Stimulated activated CD8-positive, alpha-beta memory T cell treated with anti-CD3 and anti-CD28 coated beads, Interleukin-2, amount 100 ng/mL, for 48 hours (primary cell): ENCODE measurements at regions not wholly inside any gene's neighbourhood (a gene's known extent, or its start where the extent isn't known, plus 50 kb on each side); places are given as distances from the start of the nearest gene placed in this dataset.
"Not testable (repeated sequence)": the region's sequence is repeated elsewhere in the genome, so short reads cannot be mapped to it uniquely, and the experiment has no call there.

Experiments
- DNase-seq, 2 donors: peaks; one replicate each; pipeline ENCODE4 v3.0.0-alpha.2; 2020; ENCODE audit warnings: low read depth in 2 of 2

DNA sequence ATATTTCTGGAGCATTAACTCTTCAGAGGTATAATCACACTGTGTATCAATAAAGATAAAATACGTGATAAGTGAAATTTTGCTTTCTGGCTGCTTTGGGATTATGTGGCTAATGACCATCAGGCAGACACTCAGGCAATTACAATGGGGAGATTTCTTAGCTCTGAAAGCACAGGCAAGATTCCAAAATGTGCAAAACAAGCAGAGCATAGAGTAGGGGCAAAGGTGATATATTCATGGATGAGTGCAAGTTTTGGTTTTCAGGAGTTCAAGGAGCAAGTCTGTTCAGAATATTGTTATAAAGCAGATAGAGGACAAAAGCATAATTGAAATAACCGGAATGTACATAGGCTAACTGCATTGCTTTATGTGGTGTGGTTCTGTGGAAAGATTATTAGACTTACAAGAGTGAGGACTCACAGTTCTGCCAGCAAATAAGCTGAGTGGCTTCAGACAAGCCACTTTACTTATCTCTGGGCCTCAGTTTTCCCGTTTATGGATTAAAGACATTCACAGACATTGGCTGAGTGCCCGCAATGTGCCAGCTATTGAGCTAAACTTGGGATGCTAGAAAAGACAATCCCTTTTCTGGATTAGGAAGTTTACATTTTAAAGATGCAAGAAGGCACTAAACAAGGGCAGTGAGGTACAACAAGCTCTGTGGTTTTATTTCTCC is 945.6 kb upstream of the ARRDC3 start:
- DNase-seq: no peak

DNA sequence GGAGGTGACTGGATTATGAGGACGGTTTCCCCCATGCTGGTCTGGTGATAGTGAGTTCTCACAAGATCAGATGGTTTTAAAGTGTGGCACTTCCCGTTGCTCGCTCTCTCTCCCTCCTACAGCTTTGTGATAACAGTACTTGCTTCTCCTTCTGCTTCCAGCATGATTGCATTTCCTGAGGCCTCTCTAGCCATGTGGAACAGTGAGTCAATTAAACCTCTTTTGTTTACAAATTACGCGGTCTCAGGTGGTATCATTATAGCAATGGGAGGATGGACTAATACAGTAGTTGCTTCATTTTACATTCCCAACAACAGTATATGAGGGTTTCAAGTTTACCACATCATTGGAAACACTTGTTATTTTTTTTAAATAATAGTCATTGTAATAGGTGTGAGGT is 937.3 kb upstream of the ARRDC3 start:
- no peak for DNase-seq

DNA sequence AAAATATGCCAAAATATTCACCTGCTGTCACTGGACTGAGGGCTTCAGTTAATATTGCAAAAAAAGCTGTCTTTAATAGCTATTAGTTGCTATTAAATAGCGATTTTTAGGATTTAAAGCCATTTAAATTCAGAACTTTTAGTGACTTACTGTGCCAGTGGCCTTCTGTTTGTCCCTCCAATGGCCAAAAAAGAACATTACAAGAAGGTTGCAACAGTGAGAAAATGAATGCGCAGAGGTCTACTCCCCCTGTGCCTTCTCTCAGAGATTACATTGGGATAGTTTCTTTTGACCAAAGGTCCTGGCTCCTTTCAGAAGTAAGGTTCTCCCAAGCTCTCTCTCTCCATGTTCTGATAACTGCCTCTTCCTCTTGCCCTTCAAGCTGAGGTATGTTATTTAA is 930.3 kb upstream of the ARRDC3 start:
- DNase-seq: no peak

DNA sequence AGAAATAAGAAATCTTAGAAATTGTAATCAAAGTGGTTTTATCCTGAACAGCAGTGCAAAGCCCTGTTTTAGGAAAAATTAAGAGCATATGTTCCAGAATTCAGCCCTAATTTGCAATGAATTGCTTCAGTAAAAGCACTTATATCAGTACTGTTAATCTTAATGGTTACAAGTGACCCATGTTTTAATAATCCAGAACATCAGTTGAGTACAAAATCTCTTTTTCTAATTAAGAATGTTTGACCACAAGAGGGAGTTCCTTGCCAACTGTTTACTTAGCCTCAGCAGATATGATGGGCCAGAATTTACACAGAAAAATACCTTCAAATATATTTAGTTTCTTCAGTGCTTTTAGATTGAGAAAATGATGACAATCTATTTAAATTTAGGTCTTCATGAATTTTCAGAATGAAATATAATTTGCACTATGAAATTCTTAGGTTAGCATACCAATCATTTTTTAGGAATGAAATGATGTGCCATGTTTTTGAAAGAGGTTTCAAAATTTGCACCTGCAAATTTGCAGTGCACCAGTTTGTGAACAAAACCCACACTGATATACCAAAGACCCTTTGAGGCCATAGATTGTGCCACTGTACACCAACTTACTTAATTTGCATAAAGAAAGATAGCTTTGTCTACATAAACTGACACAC is 926.3 kb upstream of the ARRDC3 start:
- DNase-seq: no peak

DNA sequence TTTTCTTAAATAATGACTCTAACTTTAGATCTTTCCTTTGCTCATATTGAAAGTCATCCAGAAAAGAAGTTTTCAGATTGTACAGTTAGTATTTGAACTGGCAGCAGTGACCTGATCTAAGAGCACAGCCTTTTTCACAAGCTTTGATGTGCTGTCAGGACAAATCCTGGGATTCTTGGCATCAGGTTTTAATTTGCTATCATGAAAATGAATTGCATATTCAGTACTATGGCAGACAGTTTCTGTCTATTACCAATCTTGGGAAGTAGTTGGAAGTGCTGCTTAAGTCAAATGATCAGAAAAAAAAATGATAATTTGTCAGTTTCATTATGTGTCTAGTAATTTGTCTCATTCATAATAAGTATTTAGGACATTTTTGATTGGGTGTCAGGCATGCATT is 925.6 kb upstream of the ARRDC3 start:
- DNase-seq: no peak

DNA sequence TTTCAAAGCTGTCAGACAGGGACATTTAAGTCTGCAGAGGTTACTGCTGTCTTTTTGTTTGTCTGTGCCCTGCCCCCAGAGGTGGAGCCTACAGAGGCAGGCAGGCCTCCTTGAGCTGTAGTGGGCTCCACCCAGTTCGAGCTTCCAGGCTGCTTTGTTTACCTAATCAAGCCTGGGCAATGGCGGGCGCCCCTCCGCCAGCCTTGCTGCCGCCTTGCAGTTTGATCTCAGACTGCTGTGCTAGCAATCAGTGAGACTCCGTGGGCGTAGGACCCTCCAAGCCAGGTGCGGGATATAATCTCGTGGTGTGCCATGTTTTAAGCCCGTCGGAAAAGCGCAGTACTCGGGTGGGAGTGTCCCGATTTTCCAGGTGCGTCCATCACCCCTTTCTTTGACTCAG is 919.2 kb upstream of the ARRDC3 start:
- DNase-seq: not testable (repeated sequence)

DNA sequence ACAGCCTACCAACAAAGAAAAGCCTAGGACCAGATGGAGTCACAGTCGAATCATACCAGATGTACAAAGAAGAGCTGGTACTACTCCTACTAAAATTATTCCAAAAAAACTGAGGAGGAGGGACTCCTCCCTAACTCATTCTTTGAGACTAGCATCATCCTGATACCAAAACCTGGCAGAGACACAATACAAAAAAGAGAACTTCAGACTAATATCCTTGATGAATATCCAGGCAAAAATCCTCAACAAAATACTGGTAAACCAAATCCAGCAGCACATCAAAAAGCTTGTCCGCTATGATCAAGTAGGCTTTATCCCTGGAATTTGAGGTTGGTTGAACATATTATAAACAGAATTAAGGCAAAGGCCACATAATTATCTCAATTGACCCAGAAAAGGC is 900.4 kb upstream of the ARRDC3 start:
- no peak for DNase-seq

DNA sequence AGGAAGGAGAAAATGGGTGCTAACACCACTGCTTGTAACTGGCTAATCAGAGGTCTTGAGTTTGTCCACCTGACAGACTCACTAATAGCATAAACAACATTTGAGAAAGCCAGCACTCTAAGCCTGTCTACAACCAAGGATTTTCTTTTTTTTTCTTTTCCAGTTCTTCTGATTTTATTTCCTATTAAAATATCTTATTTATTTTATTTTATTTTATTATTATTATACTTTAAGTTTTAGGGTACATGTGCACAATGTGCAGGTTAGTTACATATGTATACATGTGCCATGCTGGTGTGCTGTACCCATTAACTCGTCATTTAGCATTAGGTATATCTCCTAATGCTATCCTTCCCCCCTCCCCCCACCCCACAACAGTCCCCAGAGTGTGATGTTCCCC is 888.6 kb upstream of the ARRDC3 start:
- DNase-seq: not testable (repeated sequence)

DNA sequence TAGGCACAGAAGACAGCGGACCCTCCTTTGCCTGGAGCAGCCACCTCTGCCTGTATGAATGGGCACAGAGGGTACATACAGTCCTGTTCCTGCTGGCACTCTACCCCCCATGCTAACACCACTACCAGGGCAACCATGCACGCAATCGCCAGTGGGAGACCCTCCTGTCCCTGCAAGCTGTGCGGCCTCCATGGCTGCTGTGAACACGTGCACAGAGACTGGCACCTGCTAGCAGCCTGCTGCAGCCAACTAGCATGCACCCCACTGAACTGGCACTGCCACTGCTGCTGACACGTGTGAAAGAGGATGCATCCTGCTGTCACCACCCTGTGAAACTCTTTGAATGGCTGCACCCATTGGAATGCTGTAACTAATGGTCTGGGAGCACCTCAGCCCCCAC is 885.2 kb upstream of the ARRDC3 start:
- DNase-seq: no peak

DNA sequence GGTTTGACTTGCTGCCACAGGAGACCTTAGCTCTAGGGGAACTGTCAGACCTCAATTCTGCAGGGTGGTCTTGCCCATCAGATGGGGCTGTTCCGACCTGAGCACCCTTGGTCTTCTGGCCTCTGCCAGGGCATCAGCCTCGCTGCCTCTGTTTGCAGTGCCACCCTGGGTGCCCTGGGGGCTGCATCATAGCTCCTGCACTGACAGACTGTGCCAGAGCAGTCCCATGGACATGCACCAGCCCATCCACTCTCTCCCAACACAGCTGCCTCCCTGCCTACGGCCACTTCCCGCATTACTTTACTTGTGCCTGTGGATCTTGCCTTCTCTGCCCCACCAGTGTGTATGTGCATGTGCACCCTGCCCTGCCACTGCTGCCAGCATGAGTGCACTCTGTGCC is 884.7 kb upstream of the ARRDC3 start:
- DNase-seq: no peak

DNA sequence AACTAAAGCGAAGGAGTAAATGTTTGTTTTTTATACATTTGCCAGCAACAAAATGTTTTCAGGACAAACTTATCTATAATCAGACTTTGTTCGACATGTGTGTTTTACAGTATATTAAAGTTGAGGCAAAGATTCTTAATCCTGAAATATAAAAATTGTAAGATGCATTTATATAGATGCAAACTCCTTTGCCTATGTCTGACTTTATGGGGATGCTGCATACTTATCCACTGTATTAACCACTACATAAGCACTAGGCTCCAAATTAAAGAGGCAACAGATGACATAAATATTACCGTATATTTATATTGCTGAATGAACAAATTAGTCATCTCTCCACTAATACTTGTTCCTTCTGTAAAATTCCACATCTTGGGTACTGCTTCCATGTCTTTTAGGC is 882.7 kb upstream of the ARRDC3 start:
- DNase-seq: no peak

DNA sequence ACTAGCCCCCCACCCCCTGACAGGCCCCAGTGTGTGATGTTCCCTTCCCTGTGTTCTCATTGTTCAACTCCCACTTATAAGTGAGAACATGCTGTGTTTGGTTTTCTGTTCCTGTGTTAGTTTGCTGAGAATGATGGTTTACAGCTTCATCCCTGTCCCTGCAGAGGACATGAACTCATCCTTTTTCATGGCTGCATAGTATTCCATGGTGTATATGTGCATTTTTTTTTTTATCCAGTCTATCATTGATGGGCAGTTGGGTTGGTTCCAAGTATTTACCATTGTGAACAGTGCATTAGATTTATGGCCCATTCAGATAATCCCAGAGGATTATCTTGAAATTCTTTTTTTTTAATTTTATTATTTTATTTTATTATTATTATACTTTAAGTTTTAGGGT is 872.5 kb upstream of the ARRDC3 start:
- DNase-seq: not testable (repeated sequence)

DNA sequence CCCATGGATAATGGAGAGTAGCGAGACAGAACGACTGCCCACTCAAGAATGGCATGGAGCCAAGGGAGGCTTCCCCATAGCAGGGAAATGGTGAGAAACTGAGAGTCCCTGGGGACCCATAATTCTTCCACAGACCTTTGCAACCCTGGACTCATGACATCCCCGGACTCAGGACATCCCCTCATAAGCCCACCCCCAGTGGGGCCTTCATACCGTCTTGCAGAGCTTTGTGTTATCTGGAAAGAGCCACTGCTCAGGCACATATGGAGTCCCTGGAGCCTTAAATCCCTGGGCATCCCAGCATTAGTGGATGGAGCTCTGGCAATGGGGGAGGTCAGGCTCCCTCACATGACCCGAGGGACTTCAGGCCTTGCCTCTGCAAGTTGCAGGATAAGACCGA is 865.4 kb upstream of the ARRDC3 start:
- DNase-seq: no peak

DNA sequence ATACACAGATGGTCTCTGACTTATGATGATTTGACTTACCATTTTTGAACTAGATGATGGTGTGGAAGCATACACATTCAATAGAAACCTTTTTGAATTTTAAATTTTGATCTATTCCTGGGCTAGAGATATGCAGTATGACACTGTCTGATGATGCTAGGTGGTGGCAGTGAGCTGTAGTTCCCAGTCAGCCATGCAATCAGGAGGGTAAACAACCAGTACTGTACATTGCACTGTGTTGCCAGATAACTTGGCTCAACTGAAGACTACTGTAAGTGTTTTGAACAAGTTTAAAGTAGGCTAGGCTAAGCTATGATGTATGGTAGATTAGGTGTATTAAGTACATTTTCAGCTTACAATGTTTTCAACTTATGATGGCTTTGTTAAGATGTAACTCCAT is 859.1 kb upstream of the ARRDC3 start:
- no peak for DNase-seq

DNA sequence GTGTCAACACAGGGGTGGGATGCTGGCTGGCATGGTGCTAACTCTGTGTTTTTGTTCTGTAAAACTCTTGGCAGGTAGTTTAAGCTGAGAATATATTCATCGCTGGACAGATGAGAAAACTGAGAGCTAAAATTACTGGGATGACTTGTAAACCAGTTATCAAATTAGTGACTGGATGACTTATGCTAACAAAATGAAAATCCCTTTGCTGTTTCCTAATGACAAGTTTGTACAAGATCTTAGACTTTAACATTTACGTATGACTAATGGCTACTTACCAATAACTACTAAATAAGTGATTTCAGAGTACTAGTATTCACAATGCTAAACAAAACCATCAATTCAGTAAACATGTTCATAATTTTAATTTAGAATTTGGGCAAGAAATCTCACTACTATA is 854.8 kb upstream of the ARRDC3 start:
- no peak for DNase-seq

DNA sequence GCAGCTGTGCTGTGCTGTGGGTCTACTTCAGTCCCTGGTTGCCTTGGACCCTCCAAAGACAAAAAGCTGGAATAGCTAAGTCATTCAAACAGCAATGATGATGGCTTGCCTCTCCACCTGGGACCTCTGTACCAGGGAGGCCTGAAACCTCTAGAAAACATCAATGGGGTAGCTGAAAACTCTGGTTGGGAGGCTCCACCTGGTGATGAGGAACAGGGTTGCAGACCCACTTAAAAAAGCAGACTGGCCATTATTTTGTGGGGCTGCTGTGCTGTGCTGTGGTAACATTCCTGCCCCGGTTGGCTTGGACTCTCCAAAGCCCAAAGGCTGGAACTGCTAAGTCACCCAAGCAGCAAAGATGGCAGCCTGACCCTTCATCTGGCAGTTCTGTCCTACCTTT is 839.3 kb upstream of the ARRDC3 start:
- DNase-seq: no peak

DNA sequence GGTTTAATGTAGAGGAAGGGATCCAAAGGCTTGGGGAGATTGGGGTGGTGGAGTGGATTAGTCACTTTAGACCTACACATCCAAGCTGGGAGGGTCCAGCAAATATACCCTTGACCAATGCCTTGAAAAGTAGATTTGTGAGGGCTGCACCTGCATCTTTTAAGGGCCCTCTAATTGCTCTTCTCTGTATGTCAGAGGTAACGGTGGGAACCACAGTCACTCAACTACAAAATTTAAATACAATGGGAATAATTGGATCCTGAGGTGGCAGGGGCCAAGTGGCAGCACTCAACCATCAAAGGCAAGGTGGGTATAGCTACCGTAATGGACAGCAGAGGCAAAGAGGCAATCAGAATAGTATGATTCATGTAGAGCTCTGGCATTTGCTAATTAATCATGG is 833.7 kb upstream of the ARRDC3 start:
- DNase-seq: not testable (repeated sequence)

DNA sequence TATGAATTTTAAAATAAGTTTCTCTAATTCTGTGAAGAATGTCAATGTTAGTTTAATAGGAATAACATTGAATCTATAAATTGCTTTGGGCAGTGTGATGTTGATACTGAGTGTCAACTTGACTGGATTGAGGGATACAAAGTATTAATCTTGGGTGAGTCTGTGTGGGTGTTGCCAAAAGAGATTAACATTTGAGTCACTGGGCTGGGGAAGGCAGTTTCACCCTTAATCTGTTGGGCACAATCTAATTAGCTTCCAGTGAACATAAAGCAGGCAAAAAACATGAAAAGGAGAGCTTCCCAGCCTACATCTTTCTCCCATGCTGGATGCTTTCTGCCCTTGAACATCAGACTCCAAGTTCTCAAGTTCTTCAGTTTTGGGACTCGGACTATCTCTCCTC is 832.0 kb upstream of the ARRDC3 start:
- DNase-seq: no peak

DNA sequence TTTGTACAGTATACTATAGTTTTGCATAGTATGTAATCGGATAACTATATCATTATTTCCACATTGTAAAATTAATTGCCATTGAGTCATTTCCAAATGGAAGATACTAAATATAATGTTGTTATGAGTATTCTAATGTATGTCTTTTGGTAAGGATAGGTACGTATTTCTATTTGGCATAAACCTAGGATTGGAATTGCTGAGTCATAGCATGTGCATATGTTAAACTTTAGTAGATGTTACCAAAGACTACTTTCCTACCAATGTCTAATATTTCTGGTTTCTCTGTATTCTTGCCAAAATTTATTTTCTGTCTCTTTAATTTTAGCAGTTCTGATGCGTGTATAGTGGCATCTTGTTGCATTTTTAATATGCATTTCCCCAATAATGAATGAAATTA is 825.1 kb upstream of the ARRDC3 start:
- DNase-seq: no peak

DNA sequence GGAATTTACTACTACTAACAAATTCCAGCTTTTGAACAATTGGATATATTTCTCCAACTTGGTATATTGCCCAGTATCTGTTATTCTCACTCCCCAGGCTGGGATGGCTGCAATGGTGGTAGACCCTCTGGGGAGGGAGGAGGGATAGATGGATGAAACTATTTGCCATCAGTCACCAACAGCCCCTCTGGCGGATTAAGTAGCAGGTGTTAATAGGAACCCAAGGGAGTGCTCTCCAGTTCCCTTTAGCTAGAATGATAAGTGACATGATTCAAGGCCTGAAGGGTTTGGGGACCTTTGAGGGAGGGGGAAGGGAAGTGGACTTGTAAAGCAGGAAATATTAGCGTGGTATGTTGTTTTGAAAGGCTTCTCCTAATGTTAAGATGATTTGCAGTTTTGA is 824.0 kb upstream of the ARRDC3 start:
- no peak for DNase-seq

DNA sequence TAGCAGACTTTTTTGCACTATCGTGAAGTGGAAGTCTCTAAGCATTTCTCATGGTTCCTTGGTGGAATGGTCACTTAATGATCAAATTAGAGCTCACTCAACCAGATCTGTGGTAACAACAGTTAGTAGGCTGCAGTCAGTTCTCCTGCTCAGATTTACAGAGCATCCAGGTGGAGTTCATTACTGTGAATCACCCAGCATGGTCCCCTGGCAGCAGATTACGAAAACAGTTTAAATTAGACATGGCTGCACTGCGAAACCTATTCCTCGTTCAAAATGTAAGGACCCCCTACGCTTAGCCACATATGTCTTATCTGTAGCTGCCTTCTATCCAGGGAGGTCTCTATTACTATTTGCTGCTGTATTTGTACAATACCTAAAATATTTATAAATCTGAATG is 823.6 kb upstream of the ARRDC3 start:
- no peak for DNase-seq

DNA sequence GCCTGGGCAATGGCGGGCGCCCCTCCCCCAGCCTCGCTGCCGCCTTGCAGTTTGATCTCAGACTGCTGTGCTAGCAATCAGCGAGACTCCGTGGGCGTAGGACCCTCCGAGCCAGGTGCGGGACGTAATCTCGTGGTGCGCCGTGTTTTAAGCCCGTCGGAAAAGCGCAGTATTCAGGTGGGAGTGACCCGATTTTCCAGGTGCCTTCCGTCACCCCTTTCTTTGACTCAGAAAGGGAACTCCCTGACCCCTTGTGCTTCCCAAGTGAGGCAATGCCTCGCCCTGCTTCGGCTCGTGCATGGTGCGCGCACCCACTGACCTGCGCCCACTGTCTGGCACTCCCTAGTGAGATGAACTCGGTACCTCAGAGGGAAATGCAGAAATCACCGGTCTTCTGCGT is 815.9 kb upstream of the ARRDC3 start:
- DNase-seq: not testable (repeated sequence)

DNA sequence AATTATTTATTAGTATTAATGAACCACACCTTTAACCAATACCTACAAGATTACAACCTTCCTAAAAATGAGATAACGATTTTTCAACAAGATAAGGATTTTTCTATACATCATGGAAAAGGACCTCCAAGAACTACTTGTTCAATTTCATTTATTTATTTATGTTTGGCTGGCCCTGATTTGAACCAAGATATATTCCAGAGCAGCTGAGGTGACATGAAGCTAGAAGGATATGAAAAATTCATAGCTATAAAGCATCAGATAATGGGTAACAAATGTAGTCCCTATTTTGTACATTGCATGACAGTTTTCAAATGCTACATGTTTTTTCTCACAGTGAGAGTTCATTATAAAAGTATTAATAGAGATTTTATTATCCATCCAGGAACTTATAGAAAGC is 798.5 kb upstream of the ARRDC3 start:
- DNase-seq: no peak

DNA sequence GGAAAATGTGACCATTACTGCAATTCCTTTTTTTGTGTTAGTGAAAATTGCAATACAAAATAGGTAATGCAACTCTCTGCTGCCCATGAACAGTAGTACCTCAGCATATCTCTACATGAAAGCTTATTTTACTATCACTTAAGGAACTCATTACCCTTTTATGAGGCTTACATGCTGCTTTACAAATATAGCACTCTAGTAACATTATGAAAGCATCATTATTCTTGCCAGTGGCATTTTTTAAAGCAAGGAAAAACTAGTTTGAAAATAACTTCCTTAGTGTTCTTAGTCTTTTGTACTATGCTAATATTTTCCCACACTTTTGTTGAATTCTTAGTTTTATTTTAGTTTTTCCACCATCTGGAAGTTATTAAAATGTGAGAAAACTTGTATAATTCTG is 797.3 kb upstream of the ARRDC3 start:
- DNase-seq: no peak
